Activated T-helper 9 cell treated with anti-CD3 and anti-CD28 coated beads, Interleukin-2, amount 50 U/mL, for 16 hours (primary cell): ENCODE measurements at regions not wholly inside any gene's neighbourhood (a gene's known extent, or its start where the extent isn't known, plus 50 kb on each side); places are given as distances from the start of the nearest gene placed in this dataset.
"Not testable (repeated sequence)": the region's sequence is repeated elsewhere in the genome, so short reads cannot be mapped to it uniquely, and the experiment has no call there.

Experiments used
- DNase-seq: peaks from one replicate; pipeline ENCODE4 v3.0.0-alpha.2; 2020; ENCODE audit warnings: low read depth

DNA sequence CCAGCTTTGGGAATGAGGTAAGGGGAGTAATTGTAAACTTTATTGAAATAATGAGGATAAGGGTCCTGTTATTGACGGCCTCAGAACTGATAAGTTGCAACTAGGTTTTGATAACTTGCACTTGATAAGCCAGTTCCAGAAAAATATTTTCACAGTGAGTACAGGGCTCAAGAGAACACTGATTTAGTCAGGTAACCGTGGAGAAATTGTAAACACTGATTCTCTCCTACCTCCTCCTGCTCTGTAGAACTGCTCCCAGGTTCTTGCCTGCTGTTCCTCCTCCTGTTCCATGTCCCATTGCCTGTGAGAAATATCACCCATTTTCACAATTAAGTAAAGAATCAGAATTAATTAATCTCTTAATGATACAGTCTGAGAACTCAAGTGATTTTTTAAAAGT is 55.0 kb upstream of the CXXC4 start:
- DNase-seq: no peak

DNA sequence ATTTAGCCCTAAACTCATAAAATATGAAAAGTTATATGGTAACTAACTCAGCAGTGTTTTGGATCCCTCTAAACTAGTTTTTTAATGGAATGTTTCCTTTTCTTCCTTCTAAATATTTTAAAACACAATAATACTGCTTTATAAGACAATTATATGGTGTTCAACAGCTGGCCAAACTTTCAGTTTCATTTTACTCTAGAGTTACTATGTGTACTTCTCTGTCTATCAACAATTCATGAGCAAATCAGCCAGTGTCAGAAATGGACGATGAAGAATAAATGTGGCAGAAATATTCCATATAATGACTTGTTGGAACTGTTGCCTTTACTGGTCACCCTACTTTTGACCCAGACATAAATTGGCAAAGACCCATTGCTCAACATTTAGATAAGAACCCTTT is 64.8 kb upstream of the CXXC4 start:
- DNase-seq: no peak

DNA sequence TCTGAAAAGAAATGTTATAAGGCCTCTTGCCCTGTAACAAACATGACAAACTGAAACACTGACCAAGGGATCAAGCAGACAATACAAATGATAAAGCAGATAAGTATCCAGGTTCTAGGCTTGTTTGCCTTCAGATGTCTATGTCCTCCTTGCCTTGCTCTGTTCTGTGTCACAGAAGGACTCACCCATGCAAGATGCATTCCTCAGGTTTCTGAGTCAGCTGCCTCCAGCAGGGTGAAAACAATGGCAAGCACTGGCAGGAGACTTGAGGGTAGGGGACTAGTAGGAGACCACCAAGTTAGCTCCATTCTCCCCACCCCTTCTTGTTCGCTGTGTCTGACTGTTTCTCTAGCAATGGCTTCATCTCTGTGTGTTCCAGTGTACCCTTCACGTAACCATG is 76.6 kb upstream of the CXXC4 start:
- DNase-seq: no peak

DNA sequence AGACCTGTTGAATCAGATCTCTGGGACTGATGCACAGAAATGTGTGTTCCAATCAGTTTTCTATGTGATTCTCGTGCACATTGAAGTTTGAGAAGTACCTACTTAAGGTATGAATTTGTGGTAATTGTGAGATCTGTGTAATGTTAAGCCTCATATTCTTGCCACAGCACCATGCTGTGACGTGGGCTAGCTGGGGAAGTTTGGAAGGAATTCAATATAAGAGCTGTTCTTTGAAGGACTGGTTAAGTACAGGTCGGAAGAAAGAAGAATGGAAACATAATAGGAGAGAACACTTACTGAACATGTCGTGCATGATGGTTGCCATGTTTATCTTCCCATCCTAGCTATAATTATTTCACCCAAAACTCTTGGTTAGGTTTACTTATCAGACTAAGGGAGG is 79.7 kb upstream of the CXXC4 start:
- DNase-seq: no peak

DNA sequence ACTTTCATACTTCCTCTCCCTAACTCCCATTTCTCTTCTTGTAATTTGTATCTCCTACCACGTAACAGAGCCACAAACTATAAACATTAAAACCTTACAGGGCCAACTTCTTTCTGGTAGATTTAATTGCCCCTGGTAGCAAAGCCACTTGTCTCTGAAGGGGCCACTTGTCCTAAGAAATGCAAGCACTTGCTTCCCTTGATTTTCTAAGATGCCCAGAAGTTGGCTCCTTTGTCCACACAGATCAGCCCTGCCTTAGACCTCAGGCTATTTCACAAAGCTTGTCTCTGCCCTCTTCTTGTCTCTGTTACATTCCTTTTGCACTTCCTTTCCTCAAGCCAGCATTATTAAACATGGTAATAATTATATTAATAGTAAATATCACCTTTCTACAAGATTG is 80.6 kb upstream of the CXXC4 start:
- no peak for DNase-seq

DNA sequence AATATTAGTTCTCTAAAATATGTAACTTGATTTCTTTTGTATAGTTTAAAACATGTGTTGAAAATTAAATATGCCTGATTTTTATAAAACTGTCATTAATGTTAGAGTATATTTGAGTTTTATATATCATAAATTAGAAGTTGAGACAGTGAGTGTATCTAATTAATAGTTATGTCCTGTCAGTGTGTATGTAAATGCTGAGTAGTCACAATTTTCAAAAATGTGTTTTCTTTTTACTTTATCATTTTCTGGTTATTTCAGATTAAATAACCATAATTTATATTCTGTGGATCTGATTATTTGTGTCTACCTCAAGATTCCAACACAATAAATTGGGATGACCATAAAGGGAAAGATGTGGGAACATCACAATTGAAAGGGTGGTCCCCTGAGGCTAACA is 82.7 kb upstream of the CXXC4 start:
- no peak for DNase-seq

DNA sequence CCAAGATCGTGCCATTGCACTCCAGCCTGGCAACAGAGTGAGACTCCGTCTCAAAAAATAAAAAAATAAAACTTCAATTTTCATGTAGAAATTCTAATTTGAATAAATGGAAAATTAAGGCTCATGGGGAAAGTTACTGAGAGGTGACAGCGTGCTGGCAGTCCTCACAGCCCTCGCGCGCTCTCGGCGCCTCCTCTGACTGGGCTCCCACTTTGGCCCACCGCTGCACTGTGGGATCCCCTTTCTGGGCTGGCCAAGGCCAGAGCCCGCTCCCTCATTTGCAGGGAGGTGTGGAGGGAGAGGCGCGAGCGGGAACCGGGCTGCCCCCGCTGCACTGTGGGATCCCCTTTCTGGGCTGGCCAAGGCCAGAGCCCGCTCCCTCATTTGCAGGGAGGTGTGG is 86.8 kb upstream of the CXXC4 start:
- DNase-seq: not testable (repeated sequence)

DNA sequence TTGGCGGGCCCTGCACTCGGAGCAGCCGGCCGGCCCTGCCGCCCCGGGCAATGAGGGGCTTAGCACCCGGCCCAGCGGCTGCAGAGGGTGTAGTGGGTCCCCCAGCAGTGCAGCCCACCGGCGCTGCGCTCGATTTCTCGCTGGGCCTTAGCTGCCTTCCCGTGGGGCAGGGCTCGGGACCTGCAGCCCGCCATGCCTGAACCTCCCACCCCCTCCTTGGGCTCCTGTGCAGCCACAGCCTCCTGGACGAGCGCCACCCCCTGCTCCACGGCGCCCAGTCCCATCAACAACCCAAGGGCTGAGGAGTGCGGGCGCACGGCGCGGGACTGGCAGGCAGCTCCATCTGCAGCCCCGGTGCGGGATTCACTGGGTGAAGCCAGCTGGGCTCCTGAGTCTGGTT is 87.4 kb upstream of the CXXC4 start:
- DNase-seq: not testable (repeated sequence)

DNA sequence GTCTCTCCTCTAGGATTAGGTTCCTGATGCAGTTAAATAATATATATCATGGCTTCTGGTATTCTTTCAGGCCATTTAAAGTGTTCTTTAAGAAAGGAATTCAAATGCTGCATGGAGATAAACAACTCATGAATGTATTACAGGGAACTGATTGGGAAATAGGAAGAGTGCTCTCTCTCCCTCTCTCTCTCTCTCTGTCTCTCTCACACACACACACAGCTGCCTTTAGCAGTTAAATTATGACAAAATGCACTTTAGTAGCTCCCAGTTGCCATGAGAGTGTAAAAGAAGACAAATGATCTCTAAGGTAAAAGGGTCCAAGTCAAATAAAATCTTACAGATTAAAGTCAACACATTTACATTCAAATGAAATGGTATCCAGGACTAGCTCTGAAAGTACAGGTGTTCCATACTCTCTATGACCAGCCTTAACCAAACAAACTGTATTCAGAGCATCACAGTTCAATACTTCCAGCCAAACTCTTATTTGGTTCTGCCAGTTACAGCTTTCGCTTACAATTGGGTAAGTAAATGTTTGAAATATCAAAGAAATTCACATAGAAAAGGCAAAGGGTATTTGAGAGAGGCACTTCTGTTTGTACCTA is 94.7 kb upstream of the CXXC4 start:
- no peak for DNase-seq

DNA sequence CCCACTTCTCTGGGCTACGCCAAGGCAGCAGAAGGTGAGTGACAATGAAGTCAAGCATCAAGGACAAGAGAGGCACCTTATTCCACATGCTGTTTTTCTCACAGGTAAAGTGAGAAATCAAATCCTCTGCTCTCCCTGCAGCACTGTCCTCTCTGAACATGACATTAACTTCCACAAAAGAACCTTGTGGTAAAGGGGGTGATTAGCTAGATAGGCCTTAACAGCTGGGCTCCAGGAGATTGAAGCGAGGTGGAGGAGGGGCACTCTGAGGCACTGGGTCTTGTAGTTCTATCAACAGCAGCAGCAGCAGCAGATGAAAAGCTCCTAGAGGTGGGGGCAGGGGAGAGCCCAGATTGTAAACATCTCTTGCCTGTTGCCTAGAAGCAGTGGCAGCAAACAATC is 96.8 kb upstream of the CXXC4 start:
- DNase-seq: no peak

DNA sequence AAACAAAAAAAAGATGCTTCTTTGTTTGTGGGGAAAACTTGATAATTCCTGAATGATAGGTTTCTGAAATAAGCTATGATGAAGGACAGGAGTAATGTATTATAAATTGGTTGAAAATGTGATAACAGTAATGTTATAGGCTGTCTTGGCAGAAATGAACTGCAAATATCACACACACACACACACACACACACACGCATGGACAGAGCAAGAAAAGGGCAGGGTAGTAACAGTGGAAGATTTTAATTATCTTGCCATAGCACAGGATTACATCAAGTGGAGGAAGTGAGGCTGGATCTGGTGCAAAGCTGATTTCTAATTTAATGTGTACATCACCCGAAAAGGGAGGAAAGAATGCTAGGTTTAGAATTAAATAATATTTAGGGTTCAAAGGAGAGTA is 97.5 kb upstream of the CXXC4 start:
- DNase-seq: no peak

DNA sequence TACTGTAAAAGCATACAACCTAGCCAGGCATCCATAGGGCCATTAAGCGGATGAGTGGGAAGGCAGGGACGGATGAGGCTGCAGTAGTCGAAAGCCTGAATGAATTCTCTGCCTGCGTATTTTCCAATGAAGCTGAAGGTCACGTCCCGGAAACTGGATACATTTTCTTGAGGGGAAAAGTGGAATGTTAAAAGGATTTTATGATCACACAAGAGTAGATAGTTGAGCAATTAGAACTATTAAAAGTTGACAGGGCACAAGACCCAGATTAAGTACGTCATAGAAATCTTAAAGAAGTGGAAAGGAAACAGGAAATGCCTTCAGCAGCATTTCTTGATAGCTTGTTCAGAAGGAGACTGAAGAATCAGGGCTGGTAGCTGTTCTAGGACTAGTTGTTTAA is 98.3 kb upstream of the CXXC4 start:
- DNase-seq: no peak

DNA sequence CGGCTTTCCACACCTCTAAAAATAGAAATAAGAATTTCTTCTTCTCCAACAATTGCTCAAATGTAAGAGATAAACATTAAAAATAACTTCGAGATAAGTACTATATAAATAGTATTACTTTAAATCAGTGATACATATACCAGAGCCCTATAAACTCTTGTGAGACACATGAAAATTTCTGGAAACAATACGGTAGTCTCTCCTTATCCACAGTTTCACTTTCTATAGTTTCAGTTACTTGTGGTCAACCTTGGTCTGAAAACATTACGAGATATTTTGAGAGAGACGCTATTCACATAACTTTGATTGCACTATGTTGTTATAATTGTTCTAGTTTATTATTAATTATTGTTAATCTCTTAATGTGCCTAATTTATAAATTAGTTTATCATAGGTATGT is 101.5 kb upstream of the CXXC4 start:
- DNase-seq: no peak

DNA sequence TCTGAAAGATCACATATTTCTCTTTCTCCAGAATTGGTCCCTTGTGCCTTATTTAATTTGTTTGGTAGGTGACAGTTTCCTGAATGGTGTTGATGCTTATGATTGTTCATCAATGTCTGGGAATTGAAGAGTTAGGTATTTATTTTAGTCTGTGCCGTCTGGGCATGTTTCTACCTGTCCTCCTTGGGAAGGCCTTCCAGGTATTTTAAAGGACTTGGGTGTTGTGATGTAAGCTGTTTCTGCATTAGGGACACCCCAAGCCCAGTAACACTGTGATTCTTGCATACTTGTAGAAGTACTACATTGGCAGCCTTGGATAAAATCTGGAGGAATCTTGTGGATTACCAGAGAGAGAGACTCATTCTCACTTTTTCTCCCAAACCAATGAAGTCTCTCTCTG is 120.8 kb upstream of the CXXC4 start:
- no peak for DNase-seq

DNA sequence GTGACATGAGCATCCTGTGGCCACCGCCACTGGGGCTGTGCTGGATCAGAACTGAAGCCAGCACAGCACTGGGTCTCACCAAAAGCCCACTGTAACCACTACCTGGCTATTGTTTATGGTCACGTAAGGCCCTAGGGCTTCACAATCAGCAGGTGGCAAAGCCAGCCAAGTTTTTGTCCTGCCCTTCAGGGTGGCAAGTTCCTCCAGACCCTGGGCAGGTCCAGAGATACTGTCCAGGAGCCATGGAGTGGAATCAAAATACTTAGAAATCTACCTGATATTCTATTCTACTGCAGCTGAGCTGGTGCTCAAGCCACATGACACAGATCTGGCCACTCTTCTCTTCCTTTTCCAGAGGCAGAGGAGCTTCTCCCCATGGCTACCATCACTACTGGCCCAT is 121.2 kb upstream of the CXXC4 start:
- DNase-seq: no peak

DNA sequence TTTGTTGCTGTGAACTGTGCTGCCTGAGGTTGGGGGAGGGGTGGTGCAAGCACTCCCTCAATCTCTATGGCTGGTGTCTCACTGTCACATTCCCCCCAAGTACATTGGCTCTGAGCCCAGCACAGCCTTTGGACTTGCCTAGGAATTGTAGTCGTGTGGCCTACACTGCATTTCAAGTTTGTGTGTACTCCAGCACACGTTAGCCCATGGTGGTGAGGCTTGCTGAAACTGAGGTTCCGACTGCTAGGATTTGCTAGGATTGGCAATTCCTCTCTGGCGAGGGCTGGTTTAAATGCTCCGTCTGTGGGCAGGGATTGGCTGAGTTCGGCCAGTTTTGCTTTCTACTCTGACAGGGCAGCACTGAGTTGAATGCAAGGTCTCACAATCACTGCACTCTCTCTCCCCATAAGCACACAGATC is 121.7 kb upstream of the CXXC4 start:
- no peak for DNase-seq

DNA sequence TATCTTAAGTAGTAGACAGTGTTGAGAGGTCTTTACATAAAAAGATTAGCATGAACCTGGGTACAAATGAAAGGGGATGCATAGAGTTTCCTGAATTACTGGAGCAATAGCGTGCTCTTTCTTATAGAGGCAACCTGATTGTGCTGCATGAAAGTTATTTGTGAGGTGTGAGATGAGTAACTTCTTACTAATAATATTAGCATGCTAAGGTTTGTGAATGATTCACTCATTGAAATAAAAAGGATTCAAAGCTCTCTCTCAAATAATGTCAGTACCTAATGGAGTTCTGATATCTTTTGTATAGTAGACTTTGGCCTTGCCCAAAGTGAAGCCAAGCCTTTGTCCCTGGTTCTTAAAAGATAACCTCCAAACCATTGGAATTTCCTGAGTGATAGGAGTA is 131.0 kb upstream of the CXXC4 start:
- no peak for DNase-seq

DNA sequence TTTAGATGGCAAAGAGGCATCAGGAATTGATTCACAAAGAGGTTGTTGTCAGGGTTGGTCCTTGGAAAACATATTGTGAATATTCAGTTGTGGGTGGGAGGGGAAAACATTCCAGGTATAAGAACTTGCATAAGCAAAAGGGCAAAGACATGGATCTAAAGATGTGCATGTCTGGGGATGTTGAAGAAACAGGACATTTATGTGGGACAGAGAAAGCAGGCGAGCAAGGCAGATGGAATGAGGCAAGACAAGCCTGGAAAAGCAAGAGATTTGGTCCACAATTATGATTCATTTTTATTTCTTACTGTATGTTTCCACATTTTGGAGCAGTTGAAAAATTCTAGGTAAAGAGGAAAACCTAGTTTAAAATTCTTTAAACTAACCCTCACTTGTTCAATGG is 134.9 kb upstream of the CXXC4 start:
- DNase-seq: no peak

DNA sequence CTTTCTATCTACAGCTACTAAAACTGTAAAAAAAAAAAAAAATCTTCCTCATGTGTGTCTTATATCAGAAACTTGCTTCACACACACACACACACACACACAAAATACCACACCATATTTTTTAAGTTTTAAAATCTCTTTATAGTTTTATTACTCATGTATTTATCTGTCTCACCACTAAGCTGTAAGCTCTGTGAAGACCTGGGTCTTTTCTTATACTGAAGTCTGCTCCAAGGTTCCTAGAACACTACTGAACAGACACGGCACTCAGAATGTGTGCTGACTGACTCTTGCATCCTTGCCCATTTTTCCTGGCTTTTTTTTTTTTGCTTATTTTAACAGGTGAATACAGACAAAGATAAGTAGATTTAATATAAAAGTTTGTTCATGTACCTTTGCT is 135.6 kb upstream of the CXXC4 start:
- DNase-seq: no peak

DNA sequence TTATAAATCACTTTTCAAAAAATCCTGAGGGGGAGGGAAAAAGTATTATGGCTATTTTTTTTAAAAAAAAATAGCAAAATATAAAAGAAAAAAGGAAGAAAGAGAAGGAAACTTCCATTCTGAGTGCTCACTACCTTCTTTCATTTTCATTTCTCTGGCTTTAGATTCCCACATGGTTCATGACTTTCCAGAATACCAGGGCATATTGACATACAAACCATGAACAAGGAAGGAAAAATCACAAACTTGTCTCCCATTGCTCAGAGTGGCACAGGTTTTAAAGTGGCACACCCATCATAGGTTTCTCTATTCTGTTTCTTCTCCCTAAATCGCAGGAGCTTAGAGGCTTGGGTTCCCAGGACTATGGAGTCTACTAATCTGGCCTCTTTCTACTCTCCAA is 136.3 kb upstream of the CXXC4 start:
- DNase-seq: no peak

DNA sequence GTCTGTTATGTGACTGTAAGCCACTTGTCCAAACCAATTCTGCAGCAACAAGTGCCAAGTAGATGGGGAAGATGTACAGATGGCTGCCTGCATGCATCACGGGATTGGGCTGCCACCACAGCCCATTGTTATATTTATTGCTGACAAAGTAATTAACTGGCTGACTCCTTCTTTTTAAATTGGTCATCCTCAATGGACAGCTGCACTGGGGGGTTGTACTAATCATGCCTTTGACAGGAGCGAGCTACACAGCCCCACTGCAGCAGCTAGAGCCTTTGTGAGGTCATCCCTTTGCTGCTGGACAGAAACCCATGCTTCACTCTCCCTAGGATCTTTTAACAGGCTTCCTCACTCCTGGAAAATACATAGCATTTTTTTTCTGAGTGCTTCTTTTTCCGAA is 146.7 kb upstream of the CXXC4 start:
- no peak for DNase-seq

DNA sequence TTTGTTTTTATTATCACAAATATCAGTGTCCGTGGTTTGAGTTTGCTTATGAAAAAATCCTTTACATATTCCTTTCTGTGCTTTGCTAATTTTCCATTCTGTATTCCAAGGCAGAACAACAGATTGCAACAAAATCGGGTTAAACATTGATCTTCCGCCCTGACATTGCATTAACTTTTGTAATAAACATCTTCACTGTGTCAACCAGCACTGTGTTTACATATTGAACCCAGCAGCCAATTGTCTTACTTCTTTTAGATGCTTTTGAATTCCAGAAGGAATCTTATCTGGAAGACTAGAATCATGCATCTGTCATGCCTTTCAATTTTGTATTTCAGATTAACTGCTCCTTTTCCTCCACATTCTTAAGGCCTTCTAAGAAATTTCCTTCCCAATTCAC is 147.8 kb upstream of the CXXC4 start:
- DNase-seq: no peak

DNA sequence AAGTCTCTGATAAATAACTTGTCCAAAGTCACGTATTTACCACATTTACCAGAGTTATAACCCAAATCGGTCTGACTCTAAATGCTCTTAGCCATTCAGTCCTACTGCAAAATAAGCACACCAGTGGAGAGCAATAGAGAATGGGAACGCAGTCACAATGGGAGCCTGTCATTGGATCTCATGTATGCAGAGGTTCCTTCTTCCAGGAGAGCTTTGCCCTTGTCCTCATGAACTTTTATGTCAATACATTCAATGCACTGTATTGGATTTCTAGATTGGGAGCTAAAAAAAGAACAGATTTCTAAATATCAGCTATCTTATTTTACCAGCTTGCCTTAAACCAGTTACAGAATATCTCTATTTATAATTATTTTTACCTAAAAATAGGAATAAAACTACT is 149.1 kb upstream of the CXXC4 start:
- no peak for DNase-seq

DNA sequence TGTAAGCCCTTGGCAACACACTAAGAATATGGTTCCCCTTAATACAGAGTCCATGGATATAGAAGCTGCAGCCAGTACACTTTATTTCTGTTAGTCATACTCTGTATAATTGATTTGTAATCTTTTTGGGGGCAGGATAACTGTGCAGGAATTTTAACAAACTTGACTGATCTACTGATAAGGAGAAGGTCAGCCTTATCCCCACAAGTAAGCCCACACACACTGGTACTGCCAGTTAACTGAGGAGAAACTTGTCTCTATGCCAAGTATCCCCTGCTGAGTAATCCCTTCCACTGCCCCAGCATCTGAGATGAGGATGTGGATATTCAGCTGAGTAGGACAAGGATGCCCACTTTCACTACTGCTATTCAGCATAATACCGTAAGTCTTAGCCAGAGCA is 154.9 kb upstream of the CXXC4 start:
- no peak for DNase-seq

DNA sequence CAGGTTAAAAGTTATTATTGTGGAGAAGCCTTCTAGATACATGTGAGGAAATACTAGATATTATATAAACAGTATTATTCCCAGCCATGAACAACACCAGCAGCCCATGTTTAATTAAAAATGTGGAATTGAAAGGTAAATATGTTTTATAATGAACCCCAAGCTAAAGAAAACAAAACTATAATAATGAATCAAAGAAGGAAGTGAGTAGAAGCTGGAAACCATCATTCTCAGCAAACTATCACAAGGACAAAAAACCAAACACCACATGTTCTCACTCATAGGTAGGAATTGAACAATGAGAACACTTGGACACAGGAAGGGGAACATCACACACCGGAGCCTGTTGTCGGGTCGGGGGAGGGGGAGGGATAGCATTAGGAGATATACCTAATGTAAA is 167.6 kb upstream of the CXXC4 start:
- DNase-seq: not testable (repeated sequence)
